Calu3 (cell line): ENCODE measurements at regions not wholly inside any gene's neighbourhood (a gene's known extent, or its start where the extent isn't known, plus 50 kb on each side); places are given as distances from the start of the nearest gene placed in this dataset.

Experiments
- BruUV-seq: library from RNA; stranded (reverse); fragments of 400-500 nt; replicated peaks from 2 replicates; lab custom pipeline; 2021; lab: Mats Ljungman, UMichigan
- CTCF ChIA-PET: fragments of 300-600 bp; sonication (Branson Sonifier 250); formaldehyde crosslinking; loops from one replicate; lab custom pipeline; 2022; ENCODE audit warnings: antibody characterized with exemption; lab: Charles Lee
- DNase-seq: peaks from one replicate; pipeline ENCODE4 v3.0.0; 2022
- H3K27ac Mint-ChIP-seq: one replicate; pipeline ENCODE4 v1.8.0; 2022; ENCODE audit warnings: mixed read lengths; ENCODE audit not compliant: unreplicated experiment
- H3K27me3 Mint-ChIP-seq: one replicate; pipeline ENCODE4 v1.8.0; 2022; ENCODE audit warnings: mixed read lengths; ENCODE audit not compliant: unreplicated experiment
- H3K36me3 Mint-ChIP-seq: one replicate; pipeline ENCODE4 v1.8.0; 2022; ENCODE audit warnings: mild to moderate bottlenecking, moderate library complexity, mixed read lengths; ENCODE audit not compliant: insufficient read depth, unreplicated experiment
- H3K4me1 Mint-ChIP-seq: one replicate; pipeline ENCODE4 v1.8.0; 2022; ENCODE audit warnings: mild to moderate bottlenecking, low read depth, mixed read lengths; ENCODE audit not compliant: unreplicated experiment
- H3K4me3 Mint-ChIP-seq: one replicate; pipeline ENCODE4 v1.8.0; 2022; ENCODE audit warnings: mild to moderate bottlenecking, low read depth, moderate library complexity, mixed read lengths; ENCODE audit not compliant: unreplicated experiment
- H3K9me3 Mint-ChIP-seq: one replicate; pipeline ENCODE4 v1.8.0; 2022; ENCODE audit warnings: low read depth, mixed read lengths; ENCODE audit not compliant: unreplicated experiment
- intact Hi-C: fragments of 100-400 bp; cut with micrococcal nuclease; formaldehyde crosslinking; loops from one replicate; pipeline ENCODE4 v1.10.0; 2022; ENCODE audit not compliant: unreplicated experiment
- TF ChIP-seq, protein P1 (sequence below): fragments of 200-600 bp; IDR thresholded peaks from one replicate; pipeline ENCODE4 v1.8.0; 2022; ENCODE audit warnings: antibody characterized with exemption; ENCODE audit not compliant: unreplicated experiment

DNA sequence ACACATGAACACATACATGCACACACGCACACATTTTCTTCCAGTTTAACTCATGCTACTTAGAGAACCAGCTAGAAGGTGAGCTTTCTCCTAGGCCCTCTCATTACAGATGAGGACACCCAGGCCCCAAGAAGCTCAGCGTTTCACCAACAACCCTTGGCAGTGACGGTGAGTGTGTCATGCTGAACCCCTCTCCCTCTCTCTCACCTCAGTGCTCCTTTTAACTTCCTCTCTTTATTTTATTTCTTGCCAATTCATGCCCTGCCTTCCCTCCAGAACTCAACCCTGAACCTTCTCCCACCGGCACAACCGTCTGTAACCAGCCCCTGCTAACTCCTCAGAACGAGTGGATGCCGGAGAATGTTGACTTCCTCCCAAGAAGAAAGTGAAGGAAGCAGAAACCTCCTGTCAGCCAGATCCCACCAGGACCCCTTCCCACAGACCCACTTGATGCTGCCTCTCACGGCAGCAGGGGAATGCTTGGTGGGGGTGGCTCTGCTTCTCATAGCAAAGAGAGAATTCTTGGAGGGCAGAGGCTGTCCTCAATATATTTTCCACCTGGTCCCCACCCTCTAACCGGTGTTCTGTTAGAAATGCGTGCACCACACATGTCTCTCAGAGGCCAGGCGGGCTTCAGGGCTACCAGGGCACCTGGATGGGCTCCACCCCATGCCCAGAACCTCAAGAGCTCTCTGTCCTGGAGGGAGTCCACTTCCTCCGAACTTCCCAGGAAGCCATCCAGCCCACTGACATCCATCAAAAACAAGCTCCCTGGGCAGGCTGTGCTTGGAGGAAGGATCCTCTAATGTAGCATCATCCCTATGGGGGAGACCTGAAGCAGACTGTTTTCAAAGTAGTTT lies 134.0 kb downstream of the TOMM20 start:
- TF ChIP-seq, protein P1, sequence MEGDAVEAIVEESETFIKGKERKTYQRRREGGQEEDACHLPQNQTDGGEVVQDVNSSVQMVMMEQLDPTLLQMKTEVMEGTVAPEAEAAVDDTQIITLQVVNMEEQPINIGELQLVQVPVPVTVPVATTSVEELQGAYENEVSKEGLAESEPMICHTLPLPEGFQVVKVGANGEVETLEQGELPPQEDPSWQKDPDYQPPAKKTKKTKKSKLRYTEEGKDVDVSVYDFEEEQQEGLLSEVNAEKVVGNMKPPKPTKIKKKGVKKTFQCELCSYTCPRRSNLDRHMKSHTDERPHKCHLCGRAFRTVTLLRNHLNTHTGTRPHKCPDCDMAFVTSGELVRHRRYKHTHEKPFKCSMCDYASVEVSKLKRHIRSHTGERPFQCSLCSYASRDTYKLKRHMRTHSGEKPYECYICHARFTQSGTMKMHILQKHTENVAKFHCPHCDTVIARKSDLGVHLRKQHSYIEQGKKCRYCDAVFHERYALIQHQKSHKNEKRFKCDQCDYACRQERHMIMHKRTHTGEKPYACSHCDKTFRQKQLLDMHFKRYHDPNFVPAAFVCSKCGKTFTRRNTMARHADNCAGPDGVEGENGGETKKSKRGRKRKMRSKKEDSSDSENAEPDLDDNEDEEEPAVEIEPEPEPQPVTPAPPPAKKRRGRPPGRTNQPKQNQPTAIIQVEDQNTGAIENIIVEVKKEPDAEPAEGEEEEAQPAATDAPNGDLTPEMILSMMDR, result no peak
- CTCF ChIA-PET, result interaction anchor here (0.6 kb wide), 1 partner anchor 394 kb away, joined by 3 read pairs; no protein-coding TSS in a partner anchor
- Mint-ChIP-seq H3K4me1 (peaks cover 39% of the 10 kb centered on the region), H3K4me3 (no peak overlapping the region), H3K36me3 (peaks cover 24% of the 10 kb centered on the region), H3K27ac (no peak overlapping the region), H3K27me3 (no peaks in the 10 kb centered on the region), H3K9me3 (peaks cover 2% of the 10 kb centered on the region)
- no peak for DNase-seq
- intact Hi-C loops, result no loop called here
- no TSS peak for BruUV-seq

DNA sequence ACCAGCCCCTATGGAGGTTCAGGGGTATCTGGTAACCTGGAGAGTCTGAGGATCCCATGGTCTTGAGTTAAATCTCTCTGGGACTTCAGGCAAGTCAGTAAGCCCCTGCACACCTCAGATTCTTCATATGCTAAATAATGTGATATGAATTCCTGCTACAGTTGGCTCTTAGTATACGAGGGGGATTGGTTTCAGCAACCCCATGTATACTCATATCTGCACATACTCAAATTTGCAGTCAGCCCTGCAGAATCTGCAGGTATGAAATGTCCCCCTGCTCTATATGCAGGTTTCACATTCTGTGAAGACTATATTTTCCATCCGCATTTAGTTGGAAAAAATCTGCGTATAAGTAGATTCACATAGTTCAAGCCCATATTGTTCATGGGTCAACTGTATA lies 136.6 kb downstream of the TOMM20 start:
- Mint-ChIP-seq H3K4me1 (peaks cover 33% of the 10 kb centered on the region), H3K27me3 (no peaks in the 10 kb centered on the region), H3K27ac (no peak overlapping the region), H3K4me3 (no peak overlapping the region), H3K36me3 (peaks cover 11% of the 10 kb centered on the region), H3K9me3 (peaks cover 2% of the 10 kb centered on the region)
- CTCF ChIA-PET, result no interaction called here
- no peak for DNase-seq
- BruUV-seq, result no TSS peak
- intact Hi-C loops, result no loop called here
- TF ChIP-seq, protein P1, result no peak

DNA sequence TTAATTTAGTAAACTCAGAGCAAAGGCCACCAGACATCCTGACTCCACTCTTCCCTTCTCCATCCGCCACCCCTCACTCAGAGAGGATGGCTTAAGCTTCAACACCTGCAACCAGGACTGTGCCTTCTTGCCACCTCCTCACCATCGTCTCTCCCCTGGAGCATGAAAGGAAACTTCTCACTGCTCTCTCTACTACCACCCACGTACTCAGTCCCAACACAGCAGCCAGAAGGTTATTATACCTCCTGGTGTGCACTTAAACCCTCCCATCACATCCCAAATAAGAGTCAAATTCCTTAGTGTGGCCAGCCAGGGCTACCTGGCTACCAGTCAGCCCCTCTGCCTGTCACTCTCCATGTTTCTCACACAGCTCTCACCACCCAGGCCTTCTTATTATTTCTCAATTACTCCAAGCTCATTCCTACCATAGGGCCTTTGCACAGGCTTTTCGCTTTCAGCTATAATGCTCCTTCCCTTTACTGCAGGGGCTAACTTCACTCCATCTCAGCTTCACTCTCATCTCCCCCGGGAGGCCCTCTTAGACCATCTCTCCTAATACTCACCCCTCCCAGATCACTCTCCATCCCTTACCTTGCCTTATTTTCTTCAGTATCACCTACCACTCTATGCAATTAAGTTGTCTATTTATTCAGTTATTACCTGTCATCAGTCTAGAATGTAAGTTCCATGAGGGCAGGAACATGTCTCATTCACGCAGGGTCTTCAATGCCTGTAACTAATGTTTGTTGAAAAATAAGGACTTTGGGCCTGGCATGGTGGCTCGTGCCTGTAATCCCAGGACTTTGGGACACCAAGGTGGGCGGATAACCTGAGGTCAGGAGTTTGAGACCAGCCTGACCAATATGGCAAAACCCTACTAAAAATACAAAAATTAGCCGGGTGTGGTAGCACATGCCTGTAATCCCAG lies 137.5 kb downstream of the TOMM20 start:
- Mint-ChIP-seq H3K27ac (no peak overlapping the region), H3K9me3 (peaks cover 2% of the 10 kb centered on the region), H3K4me3 (no peak overlapping the region), H3K27me3 (no peaks in the 10 kb centered on the region), H3K36me3 (peaks cover 5% of the 10 kb centered on the region), H3K4me1 (peaks cover 32% of the 10 kb centered on the region)
- no peak for DNase-seq
- TF ChIP-seq, protein P1, result no peak
- BruUV-seq, result no TSS peak
- intact Hi-C loops, result no loop called here
- CTCF ChIA-PET, result interaction anchor here (1.0 kb wide), 1 partner anchor 21 kb away, joined by 3 read pairs; no protein-coding TSS in a partner anchor

DNA sequence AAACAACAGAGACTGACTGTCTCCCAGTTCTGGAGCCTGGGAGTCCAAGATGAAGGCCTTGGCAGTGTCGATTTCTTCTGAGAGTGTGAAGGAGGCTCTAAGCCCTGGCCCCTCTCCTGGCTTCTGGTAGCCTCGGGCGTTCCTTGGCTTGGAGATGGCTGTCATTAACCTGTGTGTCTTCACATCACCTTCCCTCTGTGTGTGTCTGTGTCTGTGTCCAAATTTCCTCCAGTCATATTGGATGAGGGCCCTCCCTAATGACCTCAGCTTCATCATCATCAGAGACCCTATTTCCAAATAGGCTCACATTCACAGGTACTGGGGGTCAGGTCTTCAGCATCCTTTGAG lies 138.3 kb downstream of the TOMM20 start:
- H3K27ac Mint-ChIP-seq, result no peak overlapping the region
- CTCF ChIA-PET, result interaction anchor here (1.0 kb wide), 1 partner anchor 20 kb away, joined by 3 read pairs; no protein-coding TSS in a partner anchor
- BruUV-seq, result no TSS peak
- DNase-seq, result no peak
- intact Hi-C loops, result no loop called here
- H3K9me3 Mint-ChIP-seq, result peaks cover 2% of the 10 kb centered on the region
- H3K36me3 Mint-ChIP-seq, result peaks cover 5% of the 10 kb centered on the region
- no peak overlapping the region for H3K4me3 Mint-ChIP-seq
- TF ChIP-seq, protein P1, result no peak
- H3K27me3 Mint-ChIP-seq, result no peaks in the 10 kb centered on the region
- peaks cover 32% of the 10 kb centered on the region for H3K4me1 Mint-ChIP-seq
